ENCODE measurements at regions not wholly inside any gene's neighbourhood (a gene's known extent, or its start where the extent isn't known, plus 50 kb on each side); places are given as distances from the start of the nearest gene placed in this dataset.

DNA sequence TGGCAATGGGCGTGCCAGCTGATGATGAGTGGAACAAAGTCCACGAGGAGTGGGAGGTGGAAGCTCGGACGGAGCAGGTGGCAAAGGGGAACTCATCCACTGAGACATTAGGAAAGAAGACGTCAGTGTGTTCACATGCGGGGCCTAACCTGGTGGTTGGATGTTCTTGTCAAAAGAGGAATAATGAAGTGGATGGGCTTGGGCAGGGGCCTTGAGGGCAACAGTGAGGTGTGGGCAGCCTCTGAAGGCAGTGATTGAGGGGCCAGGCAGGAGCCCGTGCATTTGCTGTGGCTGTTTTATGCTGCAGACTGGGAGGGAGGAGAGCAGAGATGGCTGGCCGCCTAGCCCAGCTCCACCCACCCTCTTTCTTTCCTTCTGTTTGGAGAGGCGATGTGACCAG is 74.5 kb downstream of the LRRC30 start (continued):
- TF ChIP-seq, protein P1, sequence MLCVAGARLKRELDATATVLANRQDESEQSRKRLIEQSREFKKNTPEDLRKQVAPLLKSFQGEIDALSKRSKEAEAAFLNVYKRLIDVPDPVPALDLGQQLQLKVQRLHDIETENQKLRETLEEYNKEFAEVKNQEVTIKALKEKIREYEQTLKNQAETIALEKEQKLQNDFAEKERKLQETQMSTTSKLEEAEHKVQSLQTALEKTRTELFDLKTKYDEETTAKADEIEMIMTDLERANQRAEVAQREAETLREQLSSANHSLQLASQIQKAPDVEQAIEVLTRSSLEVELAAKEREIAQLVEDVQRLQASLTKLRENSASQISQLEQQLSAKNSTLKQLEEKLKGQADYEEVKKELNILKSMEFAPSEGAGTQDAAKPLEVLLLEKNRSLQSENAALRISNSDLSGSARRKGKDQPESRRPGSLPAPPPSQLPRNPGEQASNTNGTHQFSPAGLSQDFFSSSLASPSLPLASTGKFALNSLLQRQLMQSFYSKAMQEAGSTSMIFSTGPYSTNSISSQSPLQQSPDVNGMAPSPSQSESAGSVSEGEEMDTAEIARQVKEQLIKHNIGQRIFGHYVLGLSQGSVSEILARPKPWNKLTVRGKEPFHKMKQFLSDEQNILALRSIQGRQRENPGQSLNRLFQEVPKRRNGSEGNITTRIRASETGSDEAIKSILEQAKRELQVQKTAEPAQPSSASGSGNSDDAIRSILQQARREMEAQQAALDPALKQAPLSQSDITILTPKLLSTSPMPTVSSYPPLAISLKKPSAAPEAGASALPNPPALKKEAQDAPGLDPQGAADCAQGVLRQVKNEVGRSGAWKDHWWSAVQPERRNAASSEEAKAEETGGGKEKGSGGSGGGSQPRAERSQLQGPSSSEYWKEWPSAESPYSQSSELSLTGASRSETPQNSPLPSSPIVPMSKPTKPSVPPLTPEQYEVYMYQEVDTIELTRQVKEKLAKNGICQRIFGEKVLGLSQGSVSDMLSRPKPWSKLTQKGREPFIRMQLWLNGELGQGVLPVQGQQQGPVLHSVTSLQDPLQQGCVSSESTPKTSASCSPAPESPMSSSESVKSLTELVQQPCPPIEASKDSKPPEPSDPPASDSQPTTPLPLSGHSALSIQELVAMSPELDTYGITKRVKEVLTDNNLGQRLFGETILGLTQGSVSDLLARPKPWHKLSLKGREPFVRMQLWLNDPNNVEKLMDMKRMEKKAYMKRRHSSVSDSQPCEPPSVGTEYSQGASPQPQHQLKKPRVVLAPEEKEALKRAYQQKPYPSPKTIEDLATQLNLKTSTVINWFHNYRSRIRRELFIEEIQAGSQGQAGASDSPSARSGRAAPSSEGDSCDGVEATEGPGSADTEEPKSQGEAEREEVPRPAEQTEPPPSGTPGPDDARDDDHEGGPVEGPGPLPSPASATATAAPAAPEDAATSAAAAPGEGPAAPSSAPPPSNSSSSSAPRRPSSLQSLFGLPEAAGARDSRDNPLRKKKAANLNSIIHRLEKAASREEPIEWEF (IDR thresholded peaks at IDR 0.05; ENCODE audit: insufficient replicate concordance, low read depth, low read length): no peak
- TF ChIP-seq NR2C1 (IDR thresholded peaks at IDR 0.05) (no peak), SREBF1 (IDR thresholded peaks at IDR 0.05; ENCODE audit: low read length) (no peak)

DNA sequence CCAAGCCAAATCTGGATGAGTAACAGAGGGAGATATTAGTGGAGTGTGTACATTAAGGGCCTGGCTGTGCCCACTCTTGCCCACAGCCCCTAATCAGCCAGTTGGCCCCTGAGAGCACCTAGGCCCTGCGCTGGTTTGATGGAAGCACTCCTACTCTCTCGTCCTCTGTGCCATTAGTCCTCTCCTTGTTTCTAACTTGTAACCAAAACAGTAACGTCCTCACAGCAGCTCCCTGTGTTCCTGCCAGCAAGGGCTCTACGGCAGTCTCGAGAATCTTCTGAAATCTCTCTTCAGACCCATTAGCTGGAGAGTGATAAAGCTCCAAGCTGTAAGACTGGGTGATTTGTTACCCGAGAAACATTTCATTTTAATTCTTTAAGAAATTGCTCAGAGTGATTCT is 76.1 kb downstream of the LRRC30 start:
- Histone ChIP-seq H2AFZ (ENCODE audit: control insufficient read depth, low read depth, low read length) (no peak overlapping the region), H3K36me3 (ENCODE audit: control insufficient read depth in 2 of 2, insufficient read depth in 2 of 2, low read length in 1 of 2) (no peaks in the 10 kb centered on the region), H3K79me2 (ENCODE audit: control insufficient read depth, insufficient read depth, low read length) (no peaks in the 10 kb centered on the region), H3K9me3 (replicated peaks; ENCODE audit: control insufficient read depth, insufficient read depth, low read length) (no peaks in the 10 kb centered on the region), H3K4me1 (ENCODE audit: control insufficient read depth, insufficient read depth, low read length) (no peaks in the 10 kb centered on the region), H3K4me3 (no peak overlapping the region), H4K20me1 (ENCODE audit: control insufficient read depth, insufficient read depth) (no peaks in the 10 kb centered on the region), H3K27ac (ENCODE audit: control insufficient read depth, insufficient read depth) (no peak overlapping the region), H3K9ac (ENCODE audit: control insufficient read depth, insufficient read depth, low read length) (no peak overlapping the region), H3K4me2 (ENCODE audit: control insufficient read depth, insufficient read depth) (no peak overlapping the region), H3K27me3 (replicated peaks in 1 of 2; ENCODE audit: control insufficient read depth in 2 of 2, insufficient read depth in 2 of 2, low read length in 1 of 2) (no peaks in the 10 kb centered on the region)
- ChIA-PET POLR2A (no interaction called here), SMC1A (ENCODE audit: uncharacterized antibody, unreplicated experiment) (no interaction called here), RAD21 (ENCODE audit: unreplicated experiment) (no interaction called here), CTCF (no interaction called here)
- no peak for FAIRE-seq
- intact Hi-C loops (cut with micrococcal nuclease; ENCODE audit: unreplicated experiment) (no loop called here), in situ Hi-C loops (cut with MboI) (no loop called here)
- 22% methylated on average over 6 of the region's 6 CpGs for WGBS (ENCODE audit: insufficient coverage, insufficient replicate concordance, low lambda C conversion rate, missing lambda C conversion rate)
- ATAC-seq: no peak
- BruUV-seq (replicated peaks): no TSS peak
- DNase-seq (ENCODE audit: low read depth, low spot score): no peak
- TF ChIP-seq FOXK2 (IDR thresholded peaks at IDR 0.05) (no peak), CBX5 (IDR thresholded peaks at IDR 0.05; ENCODE audit: low read depth) (no peak), SMARCA5 (IDR thresholded peaks at IDR 0.05) (no peak), CBFB (IDR thresholded peaks at IDR 0.05; ENCODE audit: low read depth) (no peak), HDAC2 (IDR thresholded peaks at IDR 0.05) (no peak), NR2C2 (IDR thresholded peaks at IDR 0.05; ENCODE audit: borderline replicate concordance, control insufficient read depth, insufficient read length, low read depth) (no peak)
- TF ChIP-seq, protein P2, sequence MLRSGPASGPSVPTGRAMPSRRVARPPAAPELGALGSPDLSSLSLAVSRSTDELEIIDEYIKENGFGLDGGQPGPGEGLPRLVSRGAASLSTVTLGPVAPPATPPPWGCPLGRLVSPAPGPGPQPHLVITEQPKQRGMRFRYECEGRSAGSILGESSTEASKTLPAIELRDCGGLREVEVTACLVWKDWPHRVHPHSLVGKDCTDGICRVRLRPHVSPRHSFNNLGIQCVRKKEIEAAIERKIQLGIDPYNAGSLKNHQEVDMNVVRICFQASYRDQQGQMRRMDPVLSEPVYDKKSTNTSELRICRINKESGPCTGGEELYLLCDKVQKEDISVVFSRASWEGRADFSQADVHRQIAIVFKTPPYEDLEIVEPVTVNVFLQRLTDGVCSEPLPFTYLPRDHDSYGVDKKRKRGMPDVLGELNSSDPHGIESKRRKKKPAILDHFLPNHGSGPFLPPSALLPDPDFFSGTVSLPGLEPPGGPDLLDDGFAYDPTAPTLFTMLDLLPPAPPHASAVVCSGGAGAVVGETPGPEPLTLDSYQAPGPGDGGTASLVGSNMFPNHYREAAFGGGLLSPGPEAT (IDR thresholded peaks at IDR 0.05; ENCODE audit: low read depth): no peak
- TF ChIP-seq, protein P3, sequence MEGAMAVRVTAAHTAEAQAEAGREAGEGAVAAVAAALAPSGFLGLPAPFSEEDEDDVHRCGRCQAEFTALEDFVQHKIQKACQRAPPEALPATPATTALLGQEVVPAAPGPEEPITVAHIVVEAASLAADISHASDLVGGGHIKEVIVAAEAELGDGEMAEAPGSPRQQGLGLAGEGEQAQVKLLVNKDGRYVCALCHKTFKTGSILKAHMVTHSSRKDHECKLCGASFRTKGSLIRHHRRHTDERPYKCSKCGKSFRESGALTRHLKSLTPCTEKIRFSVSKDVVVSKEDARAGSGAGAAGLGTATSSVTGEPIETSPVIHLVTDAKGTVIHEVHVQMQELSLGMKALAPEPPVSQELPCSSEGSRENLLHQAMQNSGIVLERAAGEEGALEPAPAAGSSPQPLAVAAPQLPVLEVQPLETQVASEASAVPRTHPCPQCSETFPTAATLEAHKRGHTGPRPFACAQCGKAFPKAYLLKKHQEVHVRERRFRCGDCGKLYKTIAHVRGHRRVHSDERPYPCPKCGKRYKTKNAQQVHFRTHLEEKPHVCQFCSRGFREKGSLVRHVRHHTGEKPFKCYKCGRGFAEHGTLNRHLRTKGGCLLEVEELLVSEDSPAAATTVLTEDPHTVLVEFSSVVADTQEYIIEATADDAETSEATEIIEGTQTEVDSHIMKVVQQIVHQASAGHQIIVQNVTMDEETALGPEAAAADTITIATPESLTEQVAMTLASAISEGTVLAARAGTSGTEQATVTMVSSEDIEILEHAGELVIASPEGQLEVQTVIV (IDR thresholded peaks at IDR 0.05; ENCODE audit: borderline replicate concordance, partially characterized antibody): no peak
- TF ChIP-seq, protein P4, sequence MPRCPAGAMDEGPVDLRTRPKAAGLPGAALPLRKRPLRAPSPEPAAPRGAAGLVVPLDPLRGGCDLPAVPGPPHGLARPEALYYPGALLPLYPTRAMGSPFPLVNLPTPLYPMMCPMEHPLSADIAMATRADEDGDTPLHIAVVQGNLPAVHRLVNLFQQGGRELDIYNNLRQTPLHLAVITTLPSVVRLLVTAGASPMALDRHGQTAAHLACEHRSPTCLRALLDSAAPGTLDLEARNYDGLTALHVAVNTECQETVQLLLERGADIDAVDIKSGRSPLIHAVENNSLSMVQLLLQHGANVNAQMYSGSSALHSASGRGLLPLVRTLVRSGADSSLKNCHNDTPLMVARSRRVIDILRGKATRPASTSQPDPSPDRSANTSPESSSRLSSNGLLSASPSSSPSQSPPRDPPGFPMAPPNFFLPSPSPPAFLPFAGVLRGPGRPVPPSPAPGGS (IDR thresholded peaks at IDR 0.05; ENCODE audit: borderline replicate concordance, insufficient read depth, low read depth, low read length, poor library complexity, severe bottlenecking): no peak
- TF ChIP-seq, protein P5, sequence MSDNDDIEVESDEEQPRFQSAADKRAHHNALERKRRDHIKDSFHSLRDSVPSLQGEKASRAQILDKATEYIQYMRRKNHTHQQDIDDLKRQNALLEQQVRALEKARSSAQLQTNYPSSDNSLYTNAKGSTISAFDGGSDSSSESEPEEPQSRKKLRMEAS (IDR thresholded peaks at IDR 0.05; ENCODE audit: low read depth, low read length): no peak
